GM12892 (cell line): ENCODE measurements at regions not wholly inside any gene's neighbourhood (a gene's known extent, or its start where the extent isn't known, plus 50 kb on each side); places are given as distances from the start of the nearest gene placed in this dataset.

Experiments used
- DNase-seq: peaks from one replicate; pipeline ENCODE4 v3.0.0; 2011; ENCODE audit not compliant: insufficient read length
- FAIRE-seq: peaks from 2 replicates; lab custom pipeline; 2011; peaks lifted over from hg19 to GRCh38; lab: Jason Lieb, UNC
- POLR2A ChIP-seq: IDR thresholded peaks from 2 replicates; pipeline ENCODE4 v1.6.1; 2011; ENCODE audit warnings: low read depth, low read length, control low read depth
- POLR2AphosphoS5 ChIP-seq: IDR thresholded peaks from 2 replicates; pipeline ENCODE4 v1.6.1; 2011; ENCODE audit warnings: low read depth, low read length, control low read depth
- TAF1 ChIP-seq: IDR thresholded peaks from 2 replicates; pipeline ENCODE4 v1.6.1; 2011; ENCODE audit warnings: low read depth, mild to moderate bottlenecking, control low read depth, low read length, borderline replicate concordance

DNA sequence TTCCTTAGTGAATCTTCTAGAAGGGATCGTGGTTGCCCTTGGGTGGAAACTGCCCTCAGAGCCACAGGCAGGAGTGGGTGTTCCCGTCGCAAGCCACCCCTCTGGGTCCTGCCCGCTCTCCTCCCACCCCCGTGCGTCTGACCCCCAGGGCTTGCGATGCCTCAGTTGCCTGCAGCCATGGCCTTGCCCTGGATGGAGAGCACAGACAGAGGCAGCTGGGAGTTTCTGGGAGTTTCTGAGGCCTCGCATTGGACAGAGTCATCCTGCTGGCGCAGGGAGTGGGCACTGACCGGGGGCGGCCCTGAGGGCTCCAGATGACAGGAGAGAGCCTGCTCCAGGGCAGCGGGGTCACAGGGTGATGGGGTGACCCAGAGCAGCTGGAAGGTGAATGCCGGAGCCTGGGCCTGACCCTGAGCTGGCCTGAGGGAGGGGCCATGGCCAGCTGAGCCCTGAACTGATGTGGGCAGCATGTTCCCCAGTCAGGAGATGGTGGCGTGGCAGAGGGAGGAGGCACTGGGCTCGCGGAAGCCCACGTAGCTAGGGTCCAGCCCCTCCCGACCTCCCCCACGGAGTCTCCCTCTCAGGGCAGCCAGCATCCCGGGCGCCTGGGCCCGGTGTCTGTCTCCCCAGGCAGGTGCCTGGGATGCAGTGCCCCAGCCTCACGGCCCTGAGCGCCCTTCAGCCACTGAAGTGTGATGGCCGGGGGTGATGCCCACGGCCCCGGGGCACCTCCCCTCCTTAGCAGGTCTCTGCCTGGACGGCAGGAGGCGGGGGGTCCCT, 1236.2 kb downstream of the BRD1 start:
- FAIRE-seq = no peak

DNA sequence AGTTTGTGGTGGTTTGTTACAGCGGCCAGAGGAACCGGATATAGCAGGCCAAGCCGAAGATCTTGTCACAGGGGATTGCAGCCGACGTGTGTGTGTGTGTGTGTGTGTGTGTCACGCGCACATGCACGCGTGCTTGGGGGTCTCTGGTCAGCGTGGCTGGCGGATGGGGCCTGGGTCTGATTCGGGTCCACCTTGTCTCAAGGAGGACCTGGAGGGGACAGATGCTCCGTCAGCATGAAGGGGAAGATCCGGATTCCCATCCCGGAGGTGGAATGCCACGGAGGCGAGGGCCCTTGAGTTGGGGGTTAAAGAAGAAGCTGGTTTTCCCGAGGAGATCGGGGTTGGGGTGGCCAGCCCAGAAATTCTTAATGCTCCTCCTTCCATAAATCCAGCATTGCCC, 1237.8 kb downstream of the BRD1 start:
- FAIRE-seq (no peak), DNase-seq (no peak)
- no peak for TF ChIP-seq TAF1
- no peak for TF ChIP-seq POLR2A
- TF ChIP-seq POLR2AphosphoS5 = no peak

More for the DNA sequence above, 1236.2 kb downstream of the BRD1 start:
- no peak for DNase-seq
- TF ChIP-seq POLR2A (no peak), POLR2AphosphoS5 (no peak), TAF1 (no peak)

DNA sequence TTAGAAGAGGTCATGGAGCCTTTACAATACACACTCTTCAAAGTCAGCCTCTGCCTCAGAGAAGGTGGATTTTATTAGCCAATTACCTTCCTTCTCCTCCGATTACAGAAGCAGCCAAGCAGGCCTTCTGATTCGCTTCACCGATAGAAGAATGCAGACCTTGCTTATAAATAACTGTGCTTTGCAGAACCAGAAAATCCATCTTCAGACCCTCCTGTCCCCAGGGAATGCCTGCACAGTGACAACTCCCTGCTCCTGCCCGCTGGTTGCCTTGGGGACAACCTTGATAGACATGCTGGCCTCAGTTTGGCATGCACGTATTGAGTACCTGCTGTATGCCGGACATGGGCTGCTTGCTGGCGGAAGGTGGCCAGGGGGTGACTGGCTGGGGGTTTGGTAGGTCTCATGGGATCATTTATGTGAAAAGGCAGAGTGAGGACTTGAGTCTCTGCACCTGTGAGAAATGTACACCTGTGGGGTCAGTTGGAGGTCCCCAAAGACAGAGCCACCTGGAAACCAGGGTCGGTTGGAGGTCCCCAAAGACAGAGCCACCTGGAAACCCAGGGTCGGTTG, 1238.7 kb downstream of the BRD1 start:
- TF ChIP-seq POLR2AphosphoS5 (no peak), POLR2A (no peak), TAF1 (no peak)
- FAIRE-seq = no peak
- DNase-seq = no peak

DNA sequence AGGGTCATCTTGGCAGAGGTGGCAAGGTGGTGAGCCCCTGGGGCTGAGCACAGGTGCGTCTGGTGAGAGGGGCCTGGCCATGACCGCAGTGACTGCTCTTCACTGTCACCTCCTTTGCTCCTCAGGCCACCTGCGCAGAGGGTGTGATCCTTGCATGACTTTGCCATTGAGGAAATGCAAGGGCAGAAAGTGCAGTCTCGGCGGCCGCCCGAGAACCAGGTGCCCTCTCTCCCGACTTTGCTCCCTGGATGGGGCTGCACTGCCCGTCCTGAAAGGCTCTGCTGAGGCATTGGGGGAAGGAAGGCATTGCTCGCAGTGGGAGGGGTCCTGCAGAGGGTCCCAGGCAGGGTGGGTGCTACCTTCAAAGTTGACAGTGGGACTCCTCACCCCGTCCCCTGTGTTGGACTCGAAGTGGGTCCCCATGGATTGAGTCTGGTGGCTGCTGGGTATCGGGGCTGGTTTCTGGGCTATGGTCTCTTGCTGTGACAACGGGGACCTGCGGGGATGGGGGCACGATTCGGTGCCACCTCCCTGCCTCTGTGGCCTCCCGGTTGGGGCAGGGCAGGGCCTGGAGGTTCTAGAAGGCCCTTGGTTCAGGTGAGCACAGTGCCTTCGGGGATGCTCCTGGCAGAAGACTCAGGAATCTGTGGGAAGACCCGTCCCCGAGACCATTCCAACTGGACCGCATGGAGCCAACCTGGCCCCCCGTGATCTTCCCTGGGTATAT, 1239.4 kb downstream of the BRD1 start:
- TF ChIP-seq POLR2AphosphoS5 = no peak
- TF ChIP-seq TAF1 = no peak
- no peak for TF ChIP-seq POLR2A
- no peak for FAIRE-seq

DNA sequence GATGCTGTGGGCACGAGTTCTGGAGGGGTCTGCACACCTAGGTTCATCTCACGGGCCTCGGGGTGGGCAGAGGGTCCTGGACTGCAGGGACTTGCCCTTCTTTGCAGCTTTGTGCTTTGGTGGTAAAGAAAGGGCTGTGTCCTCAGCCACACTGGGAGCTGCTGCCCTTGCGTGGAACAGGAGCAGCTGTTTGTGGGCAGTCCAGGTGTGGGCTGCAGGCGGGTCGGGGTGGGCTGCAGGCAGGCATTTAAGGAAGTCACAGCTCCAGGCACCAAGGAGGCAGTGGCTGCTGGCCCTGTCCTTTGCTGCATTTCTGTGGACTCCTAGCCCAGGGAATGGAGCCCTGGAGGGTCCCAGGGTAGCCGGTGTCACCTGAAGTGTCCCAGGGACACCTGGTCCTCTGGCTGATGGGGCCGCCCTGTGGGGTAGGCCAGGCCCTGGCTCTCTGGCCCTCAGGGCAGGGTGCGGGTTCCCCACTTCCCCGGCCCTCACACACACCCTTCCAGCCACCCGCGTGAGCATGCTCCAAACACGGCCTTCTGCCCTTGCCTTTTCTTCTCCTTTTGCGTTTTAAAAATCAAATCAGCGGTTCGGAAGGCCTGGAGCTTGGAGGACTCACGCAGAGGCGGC, 1240.3 kb downstream of the BRD1 start:
- TF ChIP-seq TAF1 (no peak), POLR2AphosphoS5 (no peak), POLR2A (no peak)
- no peak for FAIRE-seq
- DNase-seq = no peak

More for the DNA sequence above, 1239.4 kb downstream of the BRD1 start:
- no peak for DNase-seq

DNA sequence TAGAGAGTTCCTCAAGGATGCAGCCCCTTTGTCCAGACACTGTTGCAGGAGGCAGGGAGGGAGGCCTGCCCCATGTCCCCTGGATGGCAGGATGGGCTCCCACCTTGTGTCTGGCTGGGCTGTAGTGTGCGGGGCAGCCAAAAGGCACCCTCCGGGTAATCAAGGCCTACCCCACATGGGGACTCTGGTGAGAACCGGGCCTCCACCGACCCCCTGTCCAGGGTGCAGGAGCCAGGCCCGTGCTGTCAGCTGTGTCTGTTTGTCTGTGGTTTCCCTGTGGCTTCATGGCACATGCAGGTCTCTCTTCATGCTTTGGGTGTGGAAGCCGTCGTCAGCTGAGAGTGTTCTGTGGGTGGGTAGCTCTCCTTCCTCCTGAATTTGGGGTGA, 1240.9 kb downstream of the BRD1 start:
- FAIRE-seq (no peak), DNase-seq (no peak)
- no peak for TF ChIP-seq POLR2A
- TF ChIP-seq POLR2AphosphoS5 = no peak
- TF ChIP-seq TAF1 = no peak

DNA sequence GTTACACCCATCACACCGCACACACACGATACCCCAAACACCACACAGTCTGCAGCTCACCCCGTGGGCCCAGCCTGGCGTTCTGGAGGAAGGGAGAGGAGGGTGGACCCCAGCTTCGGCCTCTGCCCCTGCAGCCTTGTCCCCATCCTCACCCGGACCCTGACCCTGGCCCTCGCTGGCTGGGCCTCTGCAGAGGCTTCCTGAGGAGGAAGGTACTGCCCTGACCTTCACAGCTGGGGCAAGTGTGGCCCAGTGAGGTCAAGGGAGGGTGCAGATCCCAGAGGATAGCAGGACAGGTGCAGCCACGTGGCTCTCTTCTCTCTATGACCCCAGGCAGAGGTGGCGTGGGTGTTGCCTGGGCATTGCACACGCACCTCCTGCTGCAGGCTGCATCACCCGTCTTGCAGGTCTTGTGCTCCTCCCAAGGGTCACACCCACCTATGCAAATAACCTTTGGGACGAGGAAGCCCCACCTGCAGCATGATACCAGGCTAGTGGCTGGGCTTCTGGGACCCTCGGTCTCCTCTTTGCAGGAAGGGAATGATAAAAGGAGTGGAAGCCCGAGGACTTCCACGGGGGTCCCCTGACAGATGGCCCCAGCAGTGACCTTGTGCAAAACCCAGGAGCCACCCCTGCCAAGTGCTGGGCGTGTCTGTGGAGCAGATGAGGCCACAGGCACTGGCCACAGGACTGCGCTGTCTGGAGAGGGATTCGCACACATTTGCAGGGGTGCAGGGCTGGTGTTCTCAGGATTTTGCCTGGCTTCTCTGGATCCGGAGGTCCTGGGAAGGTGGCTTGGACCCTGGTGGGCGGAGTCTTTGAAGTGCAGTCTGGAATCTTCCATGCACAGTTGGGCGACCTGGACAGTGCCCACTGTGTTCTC, 1241.5 kb downstream of the BRD1 start:
- no peak for TF ChIP-seq TAF1
- TF ChIP-seq POLR2A = no peak
- TF ChIP-seq POLR2AphosphoS5 = no peak
- FAIRE-seq = no peak
- DNase-seq = no peak

DNA sequence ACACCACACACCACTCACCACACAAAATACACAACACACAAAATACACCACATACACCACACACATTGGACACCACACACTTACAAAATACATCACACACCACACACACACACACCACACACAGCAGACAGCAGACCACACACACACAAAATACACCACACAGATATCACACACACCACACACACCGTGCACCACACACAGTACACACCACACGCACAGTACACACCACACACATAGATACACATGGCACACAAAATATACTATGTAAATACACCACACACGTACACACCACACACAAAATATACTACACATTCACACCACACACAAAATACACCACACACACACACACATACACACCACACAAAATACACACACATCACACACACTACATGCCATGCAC, 1243.5 kb downstream of the BRD1 start:
- no peak for FAIRE-seq

DNA sequence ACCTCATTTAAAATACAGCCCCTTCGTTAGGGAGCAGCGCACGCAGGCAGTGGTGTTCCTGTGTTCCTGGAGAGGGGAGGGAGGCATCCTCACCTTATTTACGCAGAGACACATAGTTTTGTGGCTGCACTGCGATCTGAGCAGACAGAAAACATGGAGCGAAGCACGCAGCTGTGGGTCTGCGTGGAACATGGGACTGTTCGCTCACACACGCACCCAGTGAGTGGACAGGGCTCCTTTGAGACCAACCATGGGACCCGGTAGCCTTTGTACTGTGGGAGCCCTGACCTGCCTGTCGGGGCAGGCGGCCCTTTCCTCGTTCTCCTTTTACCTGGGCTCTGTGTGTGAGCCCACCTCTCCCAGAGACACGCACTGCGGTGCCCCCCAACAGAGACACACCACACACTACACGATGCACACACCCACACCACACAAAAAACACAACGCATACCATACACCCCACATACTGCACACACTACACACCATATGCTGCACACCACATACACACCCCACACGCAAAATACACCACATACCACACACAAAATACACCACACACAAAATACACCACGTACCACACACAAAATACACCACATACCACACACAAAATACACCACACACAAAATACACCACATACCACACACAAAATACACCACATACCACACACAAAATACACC, 1245.7 kb downstream of the BRD1 start:
- FAIRE-seq (no peak), DNase-seq (no peak)
- TF ChIP-seq TAF1 = no peak
- TF ChIP-seq POLR2AphosphoS5 = no peak; the same call in 1 of the 2 replicates
- TF ChIP-seq POLR2A = no peak

More for the DNA sequence above, 1243.5 kb downstream of the BRD1 start:
- DNase-seq = no peak
- TF ChIP-seq POLR2A = no peak
- TF ChIP-seq TAF1 = no peak
- TF ChIP-seq POLR2AphosphoS5 = no peak

DNA sequence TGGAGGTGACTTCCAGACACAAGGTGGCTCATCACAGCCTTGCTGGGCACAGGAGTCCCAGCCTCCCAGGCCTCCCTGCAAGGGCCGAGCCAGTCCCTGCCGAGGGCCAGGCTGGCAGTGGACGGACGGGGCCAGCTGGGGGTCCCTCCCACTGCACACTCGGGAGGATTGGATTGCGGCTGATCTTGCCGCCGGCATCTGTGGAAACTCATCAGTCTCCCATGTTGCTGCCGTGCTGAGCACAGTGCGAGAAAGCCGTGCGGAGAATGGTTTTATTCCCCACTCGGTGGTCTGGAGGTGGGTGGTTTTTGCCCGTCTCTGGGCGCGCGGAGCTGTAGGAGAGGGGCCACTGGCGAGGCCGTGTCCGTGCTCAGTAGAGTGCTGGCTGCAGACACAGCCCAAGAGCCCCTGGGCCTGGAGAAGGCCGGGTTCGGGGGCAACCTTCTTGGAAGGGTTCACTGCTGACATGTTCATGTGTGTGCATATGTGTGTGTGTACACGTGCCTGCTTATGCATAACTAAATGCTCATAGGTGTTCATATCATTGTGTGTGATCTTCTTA, 1246.4 kb downstream of the BRD1 start:
- FAIRE-seq = no peak
- TF ChIP-seq POLR2A (no peak), POLR2AphosphoS5 (no peak), TAF1 (no peak)
- no peak for DNase-seq
